ENCODE measurements at regions not wholly inside any gene's neighbourhood (a gene's known extent, or its start where the extent isn't known, plus 50 kb on each side); places are given as distances from the start of the nearest gene placed in this dataset. TPM values are rescaled to one million over a fixed set of nuclear protein-coding genes. Genes with fewer than 3 reads are reported as not detected.

DNA sequence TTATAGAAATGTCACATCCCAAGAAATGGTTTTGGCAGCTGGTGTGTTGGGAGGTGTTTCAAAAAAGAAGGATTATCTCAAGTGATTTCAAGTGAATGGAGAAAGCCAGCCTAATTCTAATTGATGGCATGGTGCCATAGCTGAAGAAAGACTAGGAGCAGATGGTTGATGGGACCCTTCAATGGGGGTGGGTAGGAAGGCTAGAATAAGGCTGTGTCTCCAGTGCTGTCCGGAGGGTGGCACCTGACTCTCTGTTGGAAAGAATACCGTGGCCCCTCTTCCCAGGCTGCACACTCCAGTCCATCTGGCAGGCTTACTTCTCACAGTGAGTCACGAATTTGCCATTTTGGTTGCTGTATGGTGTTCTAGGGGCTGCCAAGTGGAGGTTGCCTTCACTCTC is 51.0 kb upstream of the GPR12 start:
- no peak for DNase-seq (ENCODE audit: extremely low read depth in 1 of 4, low spot score in 3 of 4)
- no peaks in the 10 kb centered on the region for H3K9me1 ChIP-seq (ENCODE audit: control insufficient read depth, insufficient read depth, low read length)
- ATAC-seq = no peak
- WGBS (ENCODE audit: insufficient coverage, low coverage, missing lambda C conversion rate) = 0% methylated on average over 3 of the region's 3 CpGs
- no peaks in the 10 kb centered on the region for H3K36me3 ChIP-seq (ENCODE audit: control insufficient read depth, insufficient read depth, low read length)
- no peak overlapping the region for H3K4me3 ChIP-seq
- ChIA-PET POLR2A (no interaction called here), CTCF (ENCODE audit: low intra/inter-chr PET ratio) (no interaction called here)
- no peak overlapping the region for H3K27ac ChIP-seq (ENCODE audit: extremely low read depth, low read depth, low read length)
- FAIRE-seq = no peak
- no peaks in the 10 kb centered on the region; the same call in 1 of the 2 replicates for H4K20me1 ChIP-seq (replicated peaks; ENCODE audit: control insufficient read depth, insufficient read depth, low read length)
- no peak overlapping the region for H3K9ac ChIP-seq (ENCODE audit: insufficient read depth in 1 of 2, low read depth in 2 of 2, low read length in 2 of 2)
- no peaks in the 10 kb centered on the region; a peak in 1 of 5 replicates for H3K27me3 ChIP-seq (ENCODE audit: control insufficient read depth in 2 of 2, insufficient read depth in 2 of 2, low read length in 2 of 2)
- in situ Hi-C loops (cut with MboI) = no loop called here
- H3K4me2 ChIP-seq (ENCODE audit: insufficient read depth, low read length) = no peak overlapping the region
- TF ChIP-seq MCM2 (IDR thresholded peaks at IDR 0.05; ENCODE audit: low read depth) (no peak), FOXP1 (CRISPR knock-in tag; IDR thresholded peaks at IDR 0.05) (no peak), ZNF347 (CRISPR knock-in tag; IDR thresholded peaks at IDR 0.05; ENCODE audit: low read depth) (no peak), CEBPB (tag; IDR thresholded peaks at IDR 0.05) (no peak), KAT7 (CRISPR knock-in tag; IDR thresholded peaks at IDR 0.05; ENCODE audit: borderline replicate concordance) (no peak), ZNF165 (CRISPR knock-in tag; IDR thresholded peaks at IDR 0.05; ENCODE audit: borderline replicate concordance) (no peak), CBX1 (IDR thresholded peaks at IDR 0.05; ENCODE audit: low read depth) (no peak), FOSL1 (tag; conservative IDR thresholded peaks at IDR 0.05) (no peak), ESRRA (IDR thresholded peaks at IDR 0.05; ENCODE audit: borderline replicate concordance, low read depth) (no peak), STAT5A (IDR thresholded peaks at IDR 0.05; ENCODE audit: borderline replicate concordance, low read length) (no peak)
- TF ChIP-seq, protein P1, sequence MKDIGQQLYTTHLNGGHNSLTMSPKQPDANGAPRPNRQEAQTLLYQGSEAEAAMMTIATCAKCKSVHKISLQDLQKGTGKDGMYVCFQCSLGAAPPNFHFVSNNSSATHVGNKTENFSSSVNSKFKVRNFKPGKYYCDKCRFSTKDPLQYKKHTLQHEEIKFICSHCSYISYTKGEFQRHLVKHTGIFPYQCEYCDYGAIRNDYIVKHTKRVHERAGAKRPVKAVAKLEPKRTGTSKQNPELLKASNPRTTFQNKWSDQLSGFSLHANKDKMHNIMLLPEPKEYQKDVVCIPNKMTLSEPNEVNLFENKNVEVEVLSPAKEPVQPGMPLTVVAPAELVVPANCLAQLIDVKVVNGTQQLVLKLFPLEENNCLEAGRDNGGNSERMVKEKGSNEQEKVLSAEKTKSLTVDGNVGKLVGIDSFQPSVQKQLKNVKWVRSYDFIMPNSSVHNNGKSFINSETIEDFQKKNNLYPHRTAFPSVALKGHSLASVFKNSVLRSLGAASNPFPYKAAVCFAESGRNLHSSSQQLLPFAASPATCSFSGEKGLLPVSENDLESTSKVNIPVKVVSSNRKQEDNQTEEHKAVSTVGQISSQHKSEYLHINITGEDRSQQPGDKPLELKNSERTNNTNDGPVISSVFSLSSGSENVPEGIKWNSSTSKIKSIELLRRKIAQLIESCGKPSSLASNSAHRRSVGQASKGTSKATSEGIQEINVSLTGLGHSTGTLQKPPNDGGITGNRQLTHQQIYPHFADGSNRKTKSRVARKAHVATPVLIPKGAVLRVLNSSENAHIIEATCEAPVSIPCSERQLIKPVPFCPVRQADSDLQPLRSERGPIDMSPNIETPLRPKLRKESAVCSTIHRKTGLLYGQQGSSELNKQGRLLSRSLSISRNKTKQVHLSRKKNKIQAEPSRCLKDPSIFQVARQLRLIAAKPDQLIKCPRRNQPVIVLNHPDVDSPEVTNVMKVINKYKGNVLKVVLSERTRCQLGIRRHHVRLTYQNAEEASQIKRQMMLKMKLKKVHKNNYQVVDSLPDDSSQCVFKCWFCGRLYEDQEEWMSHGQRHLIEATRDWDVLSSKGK (CRISPR knock-in tag; IDR thresholded peaks at IDR 0.05) = no peak
- H3K9me3 ChIP-seq (replicated peaks; ENCODE audit: control insufficient read depth, insufficient read depth, low read depth, low read length) = no peaks in the 10 kb centered on the region
- no peaks in the 10 kb centered on the region for H3K79me2 ChIP-seq (ENCODE audit: control insufficient read depth, insufficient read depth, low read length)
- H2AFZ ChIP-seq (ENCODE audit: low read depth, low read length) = no peak overlapping the region
- no peaks in the 10 kb centered on the region for H3K4me1 ChIP-seq (replicated peaks in 1 of 2; ENCODE audit: control insufficient read depth in 2 of 2, insufficient read depth in 2 of 2, low read length in 2 of 2)
- intact Hi-C loops (cut with micrococcal nuclease) = no loop called here
- no TSS peak for BruUV-seq (replicated peaks)

Small RNA genes in the stretch of these regions (small RNA-seq; reads per million reads assigned to genes)
- not detected for gene RPS21P8

Data from K562 (cell line).